SK-N-MC (cell line): ENCODE measurements at regions not wholly inside any gene's neighbourhood (a gene's known extent, or its start where the extent isn't known, plus 50 kb on each side); places are given as distances from the start of the nearest gene placed in this dataset.

ENCODE experiments used
- FOXP2 ChIP-seq: optimal IDR thresholded peaks from 2 replicates; pipeline ENCODE3; 2011; ENCODE audit warnings: mild to moderate bottlenecking, moderate library complexity; ENCODE audit not compliant: insufficient read depth; ENCODE audit errors: extremely low read length, control extremely low read depth
- POLR2AphosphoS5 ChIP-seq: IDR thresholded peaks from 2 replicates; pipeline ENCODE4 v1.6.1; 2012; ENCODE audit warnings: mild to moderate bottlenecking, low read depth, low read length, borderline replicate concordance

DNA sequence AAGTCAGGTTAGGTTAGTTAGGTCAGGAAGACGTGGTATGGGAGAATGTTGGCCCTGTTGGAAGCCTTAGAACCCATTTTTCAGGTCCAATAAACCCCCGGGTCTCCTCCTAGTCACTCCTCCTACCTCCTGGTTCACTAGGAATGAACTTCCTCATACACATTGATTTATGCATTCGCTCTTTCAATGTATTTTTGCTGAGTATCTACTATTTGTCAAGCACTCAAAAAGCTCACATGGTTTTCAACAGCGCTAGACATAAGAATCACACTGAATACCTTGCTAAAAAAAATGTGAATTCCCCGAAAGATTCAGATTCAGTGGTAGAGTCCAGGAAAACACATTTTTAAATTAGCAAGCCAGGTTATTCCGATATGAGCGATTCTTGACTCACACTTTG, 85.8 kb upstream of the LRRN2 start:
- TF ChIP-seq POLR2AphosphoS5: no peak
- no peak for TF ChIP-seq FOXP2
